ENCODE measurements at regions not wholly inside any gene's neighbourhood (a gene's known extent, or its start where the extent isn't known, plus 50 kb on each side); places are given as distances from the start of the nearest gene placed in this dataset.

GRCh38 chr3:69542089-69542804 lies 156.4 kb upstream of the FRMD4B start:
- TF ChIP-seq CTCF (IDR thresholded peaks at IDR 0.05) (no peak), POLR2A (IDR thresholded peaks at IDR 0.05) (no peak)
